OCI-LY7 (cell line): ENCODE measurements at regions not wholly inside any gene's neighbourhood (a gene's known extent, or its start where the extent isn't known, plus 50 kb on each side); places are given as distances from the start of the nearest gene placed in this dataset.

ENCODE experiments used
- BruUV-seq: library from RNA; stranded (reverse); fragments of 400-500 nt; replicated peaks from 2 replicates; lab custom pipeline; 2021; lab: Mats Ljungman, UMichigan
- CTCF ChIA-PET: fragments of 300-600 bp; sonication (Branson Sonifier 250); formaldehyde crosslinking; loops from one replicate; lab custom pipeline; 2022; ENCODE audit warnings: antibody characterized with exemption; ENCODE audit not compliant: unreplicated experiment; lab: Charles Lee
- POLR2A ChIA-PET: fragments of 300-600 bp; sonication (Branson Sonifier 250); formaldehyde crosslinking; loops from one replicate; lab custom pipeline; 2022; ENCODE audit warnings: antibody characterized with exemption; lab: Charles Lee
- DNase-seq: peaks from one replicate; pipeline ENCODE4 v3.0.0-alpha.2; 2015; ENCODE audit warnings: low spot score
- H2AFZ ChIP-seq: fragments of 200-600 bp; sonication (generic), shearing (Covaris generic); 2 replicates; pipeline ENCODE4 v1.6.1; 2014; ENCODE audit warnings: mild to moderate bottlenecking, antibody characterized with exemption, low read length, moderate library complexity
- H3K27ac ChIP-seq: fragments of 200-600 bp; sonication (generic); 2 replicates; pipeline ENCODE4 v1.5.1; 2014; ENCODE audit warnings: mixed run types, low read depth, mild to moderate bottlenecking, moderate library complexity, low read length, inconsistent platforms; ENCODE audit not compliant: poor library complexity, severe bottlenecking
- H3K36me3 ChIP-seq: fragments of 200-600 bp; sonication (generic); 2 replicates; pipeline ENCODE4 v1.6.1; 2014; ENCODE audit warnings: mild to moderate bottlenecking, antibody characterized with exemption, low read length, moderate library complexity, mixed read lengths; ENCODE audit not compliant: insufficient read depth
- H3K4me1 ChIP-seq: fragments of 200-600 bp; sonication (generic); 2 replicates; pipeline ENCODE4 v1.5.1; 2014; ENCODE audit warnings: mild to moderate bottlenecking, low read length; ENCODE audit not compliant: insufficient read depth, poor library complexity, severe bottlenecking
- H3K4me2 ChIP-seq: fragments of 200-600 bp; sonication (generic); 2 replicates; pipeline ENCODE4 v1.6.1; 2014; ENCODE audit warnings: mild to moderate bottlenecking, low read length
- H3K4me3 ChIP-seq: fragments of 200-600 bp; sonication (generic); 2 replicates; pipeline ENCODE4 v1.5.1; 2014; ENCODE audit warnings: mild to moderate bottlenecking, low read depth, low read length; ENCODE audit not compliant: poor library complexity, severe bottlenecking
- H3K79me2 ChIP-seq: fragments of 200-600 bp; sonication (generic); 2 replicates; pipeline ENCODE4 v1.6.1; 2016; ENCODE audit warnings: low read depth, mild to moderate bottlenecking, low read length, moderate library complexity, mixed read lengths; ENCODE audit not compliant: insufficient read depth
- H3K9me2 ChIP-seq: fragments of 200-600 bp; sonication (generic); 2 replicates; pipeline ENCODE4 v1.6.1; 2016; ENCODE audit warnings: mild to moderate bottlenecking, low read length, mixed read lengths; ENCODE audit not compliant: insufficient read depth
- H3K9me3 ChIP-seq: fragments of 200-600 bp; sonication (generic); 2 replicates; pipeline ENCODE4 v1.6.1; 2014; ENCODE audit warnings: mild to moderate bottlenecking, mixed run types, low read length, mixed read lengths
- H4K20me1 ChIP-seq: fragments of 200-600 bp; sonication (generic); 2 replicates; pipeline ENCODE4 v1.6.1; 2014; ENCODE audit warnings: mild to moderate bottlenecking, antibody characterized with exemption, low read length, moderate library complexity, mixed read lengths; ENCODE audit not compliant: insufficient read depth
- EZH2phosphoT487 ChIP-seq: fragments of 200-600 bp; sonication (generic); IDR thresholded peaks from 2 replicates; pipeline ENCODE4 v1.6.1; 2018; ENCODE audit warnings: low read depth, borderline replicate concordance, mild to moderate bottlenecking, mixed run types, antibody characterized with exemption, low read length, moderate library complexity, mixed read lengths
- intact Hi-C: fragments of 100-400 bp; cut with micrococcal nuclease; formaldehyde crosslinking; loops from one replicate; pipeline ENCODE4 v1.10.0; 2022; ENCODE audit not compliant: unreplicated experiment
- TF ChIP-seq, protein P1 (sequence below): fragments of 200-600 bp; sonication (generic); conservative IDR thresholded peaks from 2 replicates; pipeline ENCODE4 v1.5.1; 2014; ENCODE audit warnings: mild to moderate bottlenecking, antibody characterized with exemption, low read length, moderate library complexity, mixed read lengths

DNA sequence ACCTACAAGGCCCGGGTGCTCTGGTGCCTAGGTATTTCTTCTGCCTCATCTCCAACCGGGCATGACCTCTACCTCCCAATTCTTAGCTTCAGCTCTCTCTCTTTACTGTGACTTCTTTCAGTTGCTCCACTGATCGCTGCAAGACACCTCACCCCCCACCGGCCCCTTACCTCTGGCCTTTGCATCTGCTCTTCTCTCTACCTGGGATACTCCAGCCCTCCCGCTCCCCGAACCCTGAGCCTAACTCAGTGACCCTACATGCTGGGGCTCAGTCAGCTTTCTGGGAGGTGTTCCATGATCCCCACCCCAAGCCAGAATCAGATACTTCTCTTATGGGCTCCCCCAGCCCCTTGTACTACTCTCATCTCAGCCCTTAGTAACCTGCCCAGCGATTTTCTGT is 99.6 kb downstream of the EFNB1 start:
- TF ChIP-seq, protein P1, sequence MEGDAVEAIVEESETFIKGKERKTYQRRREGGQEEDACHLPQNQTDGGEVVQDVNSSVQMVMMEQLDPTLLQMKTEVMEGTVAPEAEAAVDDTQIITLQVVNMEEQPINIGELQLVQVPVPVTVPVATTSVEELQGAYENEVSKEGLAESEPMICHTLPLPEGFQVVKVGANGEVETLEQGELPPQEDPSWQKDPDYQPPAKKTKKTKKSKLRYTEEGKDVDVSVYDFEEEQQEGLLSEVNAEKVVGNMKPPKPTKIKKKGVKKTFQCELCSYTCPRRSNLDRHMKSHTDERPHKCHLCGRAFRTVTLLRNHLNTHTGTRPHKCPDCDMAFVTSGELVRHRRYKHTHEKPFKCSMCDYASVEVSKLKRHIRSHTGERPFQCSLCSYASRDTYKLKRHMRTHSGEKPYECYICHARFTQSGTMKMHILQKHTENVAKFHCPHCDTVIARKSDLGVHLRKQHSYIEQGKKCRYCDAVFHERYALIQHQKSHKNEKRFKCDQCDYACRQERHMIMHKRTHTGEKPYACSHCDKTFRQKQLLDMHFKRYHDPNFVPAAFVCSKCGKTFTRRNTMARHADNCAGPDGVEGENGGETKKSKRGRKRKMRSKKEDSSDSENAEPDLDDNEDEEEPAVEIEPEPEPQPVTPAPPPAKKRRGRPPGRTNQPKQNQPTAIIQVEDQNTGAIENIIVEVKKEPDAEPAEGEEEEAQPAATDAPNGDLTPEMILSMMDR = no peak
- TF ChIP-seq EZH2phosphoT487 = no peak
- no peak overlapping the region for H3K4me2 ChIP-seq
- no peaks in the 10 kb centered on the region for H3K36me3 ChIP-seq
- no peaks in the 10 kb centered on the region for H4K20me1 ChIP-seq
- H2AFZ ChIP-seq = no peak overlapping the region
- POLR2A ChIA-PET = no interaction called here
- CTCF ChIA-PET = no interaction called here
- H3K79me2 ChIP-seq = no peaks in the 10 kb centered on the region
- no peak for DNase-seq
- no peaks in the 10 kb centered on the region for H3K9me2 ChIP-seq
- no TSS peak for BruUV-seq
- H3K27ac ChIP-seq = no peak overlapping the region
- no peaks in the 10 kb centered on the region for H3K4me1 ChIP-seq
- intact Hi-C loops = no loop called here
- H3K9me3 ChIP-seq = no peaks in the 10 kb centered on the region
- no peak overlapping the region for H3K4me3 ChIP-seq

DNA sequence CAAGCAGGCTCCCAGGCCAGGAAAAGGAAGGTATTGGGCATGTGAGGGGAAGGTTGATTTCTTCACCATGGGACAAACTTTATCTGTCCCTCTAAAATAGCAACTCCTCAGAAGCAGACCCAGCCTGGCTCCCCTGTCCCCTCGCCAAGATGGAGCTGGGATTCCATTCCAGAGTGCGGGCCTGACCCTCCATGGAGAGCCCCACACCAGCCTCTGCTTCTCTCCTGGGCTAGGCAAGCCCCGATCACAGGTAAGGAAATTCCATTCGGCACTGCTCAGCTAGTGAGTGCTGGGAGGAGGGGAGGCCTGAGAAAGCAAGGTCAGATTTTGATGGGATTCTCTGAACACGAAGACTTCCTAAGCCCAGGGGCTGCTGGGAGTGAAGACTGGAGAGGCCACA is 98.4 kb downstream of the EFNB1 start:
- TF ChIP-seq EZH2phosphoT487 = no peak
- TF ChIP-seq, protein P1 = no peak
- H3K79me2 ChIP-seq = no peaks in the 10 kb centered on the region
- no peak overlapping the region for H3K27ac ChIP-seq
- no peak overlapping the region for H3K4me3 ChIP-seq
- H3K9me2 ChIP-seq = no peaks in the 10 kb centered on the region
- H3K4me1 ChIP-seq = no peaks in the 10 kb centered on the region
- no peaks in the 10 kb centered on the region for H3K9me3 ChIP-seq
- no peak overlapping the region for H2AFZ ChIP-seq
- H3K36me3 ChIP-seq = no peaks in the 10 kb centered on the region
- ChIA-PET CTCF (no interaction called here), POLR2A (interaction anchor here (0.7 kb wide), 1 partner anchor 66 kb away, joined by 5 read pairs; no protein-coding TSS in a partner anchor)
- no peaks in the 10 kb centered on the region for H4K20me1 ChIP-seq
- intact Hi-C loops = no loop called here
- H3K4me2 ChIP-seq = no peak overlapping the region
- no peak for DNase-seq
- no TSS peak for BruUV-seq

- POLR2A ChIA-PET = no interaction called here
- H3K27ac ChIP-seq = no peak overlapping the region
- no peaks in the 10 kb centered on the region for H3K4me1 ChIP-seq
- H3K4me2 ChIP-seq = no peak overlapping the region
- DNase-seq = no peak
- H3K79me2 ChIP-seq = no peaks in the 10 kb centered on the region
- H3K36me3 ChIP-seq = no peaks in the 10 kb centered on the region
- no peak for TF ChIP-seq EZH2phosphoT487
- TF ChIP-seq, protein P1 = no peak
- CTCF ChIA-PET = no interaction called here
- no peak overlapping the region for H2AFZ ChIP-seq
- no TSS peak for BruUV-seq
- intact Hi-C loops = no loop called here
- H3K9me2 ChIP-seq = no peaks in the 10 kb centered on the region
- H3K9me3 ChIP-seq = no peaks in the 10 kb centered on the region
- no peaks in the 10 kb centered on the region for H4K20me1 ChIP-seq
- no peak overlapping the region for H3K4me3 ChIP-seq
These were observed 94.3 kb downstream of the EFNB1 start for GRCh38 chrX:68923147-68923546.
